HUDEP-2 (cell line): ENCODE measurements at regions not wholly inside any gene's neighbourhood (a gene's known extent, or its start where the extent isn't known, plus 50 kb on each side); places are given as distances from the start of the nearest gene placed in this dataset.

Experiments
- DNase-seq, 76 experiments: peaks; one replicate each; lab custom pipeline; 2025; ENCODE audit not compliant: unreplicated experiment in 76 of 76; lab: John Stamatoyannopoulos, UW

GRCh38 chr20:7665376-7665775, 274.9 kb downstream of the HAO1 start:
- DNase-seq = no peak

GRCh38 chr20:7667194-7667593, 273.1 kb downstream of the HAO1 start:
- no peak for DNase-seq

GRCh38 chr20:7672571-7672970, 267.7 kb downstream of the HAO1 start:
- no peak for DNase-seq

GRCh38 chr20:7673841-7674240, 266.4 kb downstream of the HAO1 start:
- no peak for DNase-seq

- no peak for DNase-seq
Observed at GRCh38 chr20:7682916-7683315, 257.3 kb downstream of the HAO1 start.

GRCh38 chr20:7687065-7687464, 253.2 kb downstream of the HAO1 start:
- DNase-seq = no peak

GRCh38 chr20:7689151-7689550, 251.1 kb downstream of the HAO1 start:
- no peak for DNase-seq

- DNase-seq = no peak
Observed at GRCh38 chr20:7691647-7692269, 248.5 kb downstream of the HAO1 start.

GRCh38 chr20:7692478-7692877, 247.8 kb downstream of the HAO1 start:
- DNase-seq = no peak

- DNase-seq = no peak
Observed at GRCh38 chr20:7693761-7694160, 246.5 kb downstream of the HAO1 start.

GRCh38 chr20:7695051-7695495, 245.2 kb downstream of the HAO1 start:
- no peak for DNase-seq

GRCh38 chr20:7695635-7696034, 244.6 kb downstream of the HAO1 start:
- no peak for DNase-seq

- no peak for DNase-seq
Observed at GRCh38 chr20:7696311-7696710, 243.9 kb downstream of the HAO1 start.

- no peak for DNase-seq
Observed at GRCh38 chr20:7702141-7702540, 238.1 kb downstream of the HAO1 start.

- DNase-seq = no peak
Observed at GRCh38 chr20:7703551-7703961, 236.7 kb downstream of the HAO1 start.

- DNase-seq = no peak
Observed at GRCh38 chr20:7703996-7704395, 236.3 kb downstream of the HAO1 start.

GRCh38 chr20:7708112-7708511, 232.1 kb downstream of the HAO1 start:
- DNase-seq = no peak

GRCh38 chr20:7708782-7709181, 231.5 kb downstream of the HAO1 start:
- no peak for DNase-seq

GRCh38 chr20:7710440-7710839, 229.8 kb downstream of the HAO1 start:
- no peak for DNase-seq

- no peak for DNase-seq
Observed at GRCh38 chr20:7712661-7713060, 227.6 kb downstream of the HAO1 start.

GRCh38 chr20:7714549-7714948, 225.7 kb downstream of the HAO1 start:
- no peak for DNase-seq

GRCh38 chr20:7716286-7716972, 223.8 kb downstream of the HAO1 start:
- no peak for DNase-seq

- DNase-seq = no peak
Observed at GRCh38 chr20:7722564-7722963, 217.7 kb downstream of the HAO1 start.
